ENCODE measurements at regions not wholly inside any gene's neighbourhood (a gene's known extent, or its start where the extent isn't known, plus 50 kb on each side); places are given as distances from the start of the nearest gene placed in this dataset.

DNA sequence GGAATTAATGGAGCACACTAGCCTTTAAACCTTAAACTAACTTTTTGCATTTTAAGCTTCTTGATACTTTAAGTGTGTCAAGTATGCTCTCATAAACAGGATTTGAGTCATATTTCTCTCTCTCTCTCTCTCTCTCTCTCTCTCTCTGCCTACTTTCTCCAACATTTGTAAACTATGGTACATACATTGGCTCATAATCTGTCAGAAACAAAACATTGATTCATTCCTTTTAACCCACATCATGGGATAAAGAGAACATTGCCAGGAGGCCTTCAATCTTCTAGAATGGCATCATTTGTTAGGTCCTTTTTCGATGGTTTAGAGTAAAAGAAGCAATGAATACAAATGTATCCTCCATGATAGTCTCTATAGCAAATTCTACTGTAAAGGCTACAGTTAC lies 81.6 kb upstream of the RERGL start:
- no peak for DNase-seq
- Histone ChIP-seq H3K9me3 (no peaks in the 10 kb centered on the region), H3K27ac (no peak overlapping the region), H3K4me3 (replicated peaks in 1 of 3) (no peak overlapping the region), H3K4me1 (no peaks in the 10 kb centered on the region), H3K36me3 (no peaks in the 10 kb centered on the region), H3K27me3 (no peaks in the 10 kb centered on the region)
- intact Hi-C loops (cut with DNase I): no loop called here
- no peak for TF ChIP-seq POLR2A (IDR thresholded peaks at IDR 0.05)
- TF ChIP-seq, protein P1, sequence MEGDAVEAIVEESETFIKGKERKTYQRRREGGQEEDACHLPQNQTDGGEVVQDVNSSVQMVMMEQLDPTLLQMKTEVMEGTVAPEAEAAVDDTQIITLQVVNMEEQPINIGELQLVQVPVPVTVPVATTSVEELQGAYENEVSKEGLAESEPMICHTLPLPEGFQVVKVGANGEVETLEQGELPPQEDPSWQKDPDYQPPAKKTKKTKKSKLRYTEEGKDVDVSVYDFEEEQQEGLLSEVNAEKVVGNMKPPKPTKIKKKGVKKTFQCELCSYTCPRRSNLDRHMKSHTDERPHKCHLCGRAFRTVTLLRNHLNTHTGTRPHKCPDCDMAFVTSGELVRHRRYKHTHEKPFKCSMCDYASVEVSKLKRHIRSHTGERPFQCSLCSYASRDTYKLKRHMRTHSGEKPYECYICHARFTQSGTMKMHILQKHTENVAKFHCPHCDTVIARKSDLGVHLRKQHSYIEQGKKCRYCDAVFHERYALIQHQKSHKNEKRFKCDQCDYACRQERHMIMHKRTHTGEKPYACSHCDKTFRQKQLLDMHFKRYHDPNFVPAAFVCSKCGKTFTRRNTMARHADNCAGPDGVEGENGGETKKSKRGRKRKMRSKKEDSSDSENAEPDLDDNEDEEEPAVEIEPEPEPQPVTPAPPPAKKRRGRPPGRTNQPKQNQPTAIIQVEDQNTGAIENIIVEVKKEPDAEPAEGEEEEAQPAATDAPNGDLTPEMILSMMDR (IDR thresholded peaks at IDR 0.05): no peak
- WGBS, 2 donors: 76% methylated on average over 1 of the region's 1 CpG

DNA sequence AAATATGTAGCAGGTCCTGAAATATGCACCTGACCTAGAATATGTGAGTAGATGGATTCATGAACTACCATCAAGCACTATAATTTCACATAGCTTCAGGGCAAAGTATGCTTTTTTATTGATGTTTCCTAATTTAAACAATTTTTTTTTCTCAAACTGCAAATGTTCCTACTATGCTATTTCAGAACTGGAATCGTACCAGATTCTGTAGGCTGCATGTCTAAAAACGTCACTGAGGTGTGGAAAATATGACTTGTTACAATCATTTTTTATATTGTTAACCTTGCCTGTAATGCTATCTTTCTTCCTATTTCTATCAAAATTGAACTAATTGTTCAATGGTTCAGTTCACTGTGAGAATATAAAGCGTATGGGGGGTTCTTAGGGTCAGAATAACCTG lies 78.0 kb upstream of the RERGL start:
- Histone ChIP-seq H3K4me3 (replicated peaks in 1 of 3) (no peak overlapping the region), H3K9me3 (no peaks in the 10 kb centered on the region), H3K27me3 (no peaks in the 10 kb centered on the region), H3K36me3 (no peaks in the 10 kb centered on the region), H3K27ac (no peak overlapping the region), H3K4me1 (peaks cover 5 to 8% of the 10 kb centered on the region in 2 donors)
- intact Hi-C loops (cut with DNase I): no loop called here
- TF ChIP-seq POLR2A (IDR thresholded peaks at IDR 0.05): no peak
- TF ChIP-seq, protein P1 (IDR thresholded peaks at IDR 0.05): no peak
- no peak for DNase-seq
- whole genome bisulfite sequencing, 2 donors: 68 to 81% methylated on average over 3 of the region's 3 CpGs

DNA sequence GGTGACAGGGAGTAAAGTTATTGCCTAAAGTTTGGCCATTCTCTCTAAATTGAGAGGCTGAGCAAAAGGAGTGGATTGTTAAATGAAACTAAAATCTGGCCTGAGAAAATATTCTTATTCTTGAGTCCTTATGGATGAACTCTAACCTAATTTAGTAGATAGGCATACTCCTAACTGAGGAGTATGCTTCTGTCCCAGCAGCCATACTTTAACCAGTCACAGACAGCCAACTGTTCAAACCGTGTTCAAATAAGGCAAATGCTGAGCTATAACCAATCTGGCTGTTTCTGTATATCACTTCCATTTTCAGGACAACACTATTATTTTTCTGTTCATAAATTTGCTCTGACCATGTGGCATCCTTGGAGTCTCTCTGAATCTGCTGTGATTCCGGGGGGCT lies 75.9 kb upstream of the RERGL start:
- peaks cover 5 to 8% of the 10 kb centered on the region in 2 donors for H3K4me1 ChIP-seq
- H3K4me3 ChIP-seq (replicated peaks in 1 of 3): no peak overlapping the region
- TF ChIP-seq POLR2A (IDR thresholded peaks at IDR 0.05): no peak
- TF ChIP-seq, protein P1 (IDR thresholded peaks at IDR 0.05): no peak
- intact Hi-C loops (cut with DNase I): no loop called here
- WGBS, 2 donors: 83 to 89% methylated on average over 2 of the region's 2 CpGs
- H3K9me3 ChIP-seq: no peaks in the 10 kb centered on the region
- H3K36me3 ChIP-seq: no peaks in the 10 kb centered on the region
- no peak for DNase-seq
- no peaks in the 10 kb centered on the region for H3K27me3 ChIP-seq
- no peak overlapping the region for H3K27ac ChIP-seq

DNA sequence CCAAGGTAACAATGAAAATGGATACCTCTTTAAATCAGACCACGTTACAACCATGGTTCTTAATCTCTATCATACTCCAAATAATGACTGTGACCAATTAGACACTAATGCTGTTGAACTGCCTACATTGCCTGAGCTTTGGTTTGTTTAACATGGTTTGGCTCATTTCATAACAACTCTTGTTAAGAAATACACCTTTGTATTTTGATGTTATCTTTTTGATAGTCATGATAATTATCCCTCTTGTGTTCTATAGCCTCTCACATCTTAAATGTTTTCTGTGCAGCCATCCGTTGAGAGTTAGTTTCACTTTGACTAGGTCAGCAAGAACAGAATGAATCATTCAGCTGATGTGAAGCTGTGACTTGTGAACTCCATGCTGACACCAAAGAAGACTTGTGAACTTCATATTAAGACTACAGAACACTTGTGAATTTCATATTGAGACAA lies 75.5 kb upstream of the RERGL start:
- Histone ChIP-seq H3K36me3 (no peaks in the 10 kb centered on the region), H3K27me3 (no peaks in the 10 kb centered on the region), H3K27ac (no peak overlapping the region), H3K4me1 (peaks cover 5 to 8% of the 10 kb centered on the region in 2 donors), H3K4me3 (replicated peaks in 1 of 3) (no peak overlapping the region), H3K9me3 (no peaks in the 10 kb centered on the region)
- no peak for DNase-seq
- intact Hi-C loops (cut with DNase I): no loop called here
- WGBS, 2 donors: 8 to 18% methylated on average over 2 of the region's 2 CpGs
- TF ChIP-seq, protein P1 (IDR thresholded peaks at IDR 0.05): no peak
- TF ChIP-seq POLR2A (IDR thresholded peaks at IDR 0.05): no peak

DNA sequence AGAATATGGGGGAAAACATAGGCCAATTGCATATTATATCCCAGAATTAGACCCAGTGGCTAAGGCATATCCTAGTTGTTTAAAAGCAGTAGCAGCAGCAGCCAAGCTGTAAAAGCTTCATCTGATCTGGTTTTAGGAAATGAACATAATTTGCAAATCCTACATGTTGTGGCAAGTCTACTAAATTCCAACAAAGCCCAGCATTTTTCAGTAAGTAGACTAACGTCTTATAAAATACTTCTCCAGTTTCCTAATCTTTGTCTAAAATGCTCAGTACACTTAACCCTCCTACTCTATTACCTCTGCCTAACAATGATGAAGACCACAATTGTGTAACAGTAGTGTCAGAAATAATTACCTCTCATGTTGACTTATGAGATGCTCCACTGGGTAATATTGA lies 70.9 kb upstream of the RERGL start:
- intact Hi-C loops (cut with DNase I): no loop called here
- 82 to 90% methylated on average over 1 of the region's 1 CpG for WGBS, 2 donors
- H3K36me3 ChIP-seq: no peaks in the 10 kb centered on the region
- TF ChIP-seq POLR2A (IDR thresholded peaks at IDR 0.05): no peak
- TF ChIP-seq, protein P1 (IDR thresholded peaks at IDR 0.05): no peak
- H3K4me3 ChIP-seq (replicated peaks in 1 of 3): no peak overlapping the region
- no peaks in the 10 kb centered on the region for H3K9me3 ChIP-seq
- no peaks in the 10 kb centered on the region for H3K27me3 ChIP-seq
- H3K4me1 ChIP-seq: peaks cover 4 to 7% of the 10 kb centered on the region in 2 donors
- DNase-seq: no peak
- no peak overlapping the region for H3K27ac ChIP-seq

Data from thyroid gland (tissue), 4 donors.